Activated CD8-positive, alpha-beta T cell treated with anti-CD3 and anti-CD28 coated beads, Interleukin-2, amount 10 ng/mL, durations not matched to agents 7 days and 5 days (primary cell): ENCODE measurements at regions not wholly inside any gene's neighbourhood (a gene's known extent, or its start where the extent isn't known, plus 50 kb on each side); places are given as distances from the start of the nearest gene placed in this dataset.

Experiments used
- ATAC-seq: fragments of 150-1000 bp; cut with Tn5 transposase; one replicate; pipeline ENCODE4 v1.10.0; 2021; ENCODE audit warnings: moderate library complexity
- CTCF ChIA-PET: fragments of 350-600 bp; sonication (Branson Sonifier 250); formaldehyde crosslinking; loops from one replicate; lab custom pipeline; 2021; ENCODE audit warnings: antibody characterized with exemption; lab: Charles Lee
- POLR2A ChIA-PET: fragments of 350-600 bp; sonication (Branson Sonifier 250); formaldehyde crosslinking; loops from one replicate; lab custom pipeline; 2021; ENCODE audit warnings: antibody characterized with exemption; lab: Charles Lee
- DNase-seq: peaks from one replicate; pipeline ENCODE4 v3.0.0-alpha.2; 2020
- H3K27ac Mint-ChIP-seq: one replicate; pipeline ENCODE4 v1.8.0; 2021; ENCODE audit warnings: mild to moderate bottlenecking, mixed read lengths
- H3K27me3 Mint-ChIP-seq: one replicate; pipeline ENCODE4 v1.8.0; 2021; ENCODE audit warnings: low read depth, mixed read lengths
- H3K36me3 Mint-ChIP-seq: one replicate; pipeline ENCODE4 v1.8.0; 2021; ENCODE audit warnings: low read depth, mixed read lengths
- H3K4me1 Mint-ChIP-seq: one replicate; pipeline ENCODE4 v1.8.0; 2021; ENCODE audit warnings: low read depth, mixed read lengths
- H3K4me3 Mint-ChIP-seq: one replicate; pipeline ENCODE4 v1.8.0; 2021; ENCODE audit warnings: mild to moderate bottlenecking, mixed read lengths
- H3K9me3 Mint-ChIP-seq: one replicate; pipeline ENCODE4 v1.8.0; 2022; ENCODE audit warnings: mixed read lengths; ENCODE audit not compliant: insufficient read depth

DNA sequence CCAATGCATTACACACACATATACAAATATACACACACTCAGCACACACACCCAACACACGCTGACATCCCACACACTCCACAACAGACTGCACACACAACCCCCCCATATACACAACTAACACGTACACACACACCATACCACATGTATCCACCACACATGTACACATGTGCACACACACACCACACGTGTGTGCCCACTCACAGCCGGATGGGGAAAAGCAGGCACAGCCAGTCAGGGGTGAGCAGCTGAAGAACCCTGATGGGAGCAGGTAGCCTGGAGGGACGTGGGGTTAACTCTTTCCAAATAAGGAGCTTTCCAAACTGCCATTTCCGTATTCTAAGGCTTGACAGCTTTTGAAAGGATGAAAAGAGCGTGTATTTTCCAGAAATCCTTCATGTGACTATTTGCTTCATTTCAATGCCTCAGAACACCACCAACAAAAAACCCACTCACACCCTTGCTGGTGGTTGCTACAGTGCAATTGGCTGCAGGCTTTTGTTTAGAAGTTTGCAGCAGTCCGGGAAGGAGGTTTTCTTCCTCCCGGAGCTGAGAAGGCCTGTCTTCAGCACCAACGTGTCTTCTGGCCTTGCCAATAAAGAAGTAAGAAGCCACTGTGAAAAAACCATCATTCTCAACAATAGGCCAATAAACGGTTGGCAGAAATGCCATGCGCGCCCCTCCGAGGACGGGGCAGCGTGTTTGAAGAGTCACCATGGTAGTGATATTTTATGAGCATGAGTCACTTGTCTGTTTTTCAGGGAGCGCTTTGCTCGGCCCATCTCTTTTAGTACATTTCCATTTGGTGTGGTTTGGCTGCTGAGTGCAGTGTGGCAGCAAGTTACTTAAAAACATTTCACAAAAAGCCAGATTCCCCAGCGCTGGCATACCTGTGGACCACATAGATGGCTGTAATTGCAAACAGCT is 131.3 kb upstream of the GMDS start:
- Mint-ChIP-seq H3K4me1 (no peaks in the 10 kb centered on the region), H3K27ac (no peak overlapping the region), H3K27me3 (no peaks in the 10 kb centered on the region), H3K9me3 (no peaks in the 10 kb centered on the region), H3K4me3 (no peak overlapping the region), H3K36me3 (no peaks in the 10 kb centered on the region)
- DNase-seq (no peak), ATAC-seq (no peak)
- ChIA-PET CTCF (no interaction called here), POLR2A (no interaction called here)

GRCh38 chr6:2375443-2375842 is 130.0 kb upstream of the GMDS start:
- ChIA-PET POLR2A (no interaction called here), CTCF (no interaction called here)
- Mint-ChIP-seq H3K27ac (no peak overlapping the region), H3K4me3 (no peak overlapping the region), H3K27me3 (no peaks in the 10 kb centered on the region), H3K4me1 (no peaks in the 10 kb centered on the region), H3K36me3 (no peaks in the 10 kb centered on the region), H3K9me3 (no peaks in the 10 kb centered on the region)
- DNase-seq (no peak), ATAC-seq (no peak)

- POLR2A ChIA-PET, result no interaction called here
- DNase-seq, result no peak
- H3K27me3 Mint-ChIP-seq, result no peaks in the 10 kb centered on the region
- no peak overlapping the region for H3K27ac Mint-ChIP-seq
- CTCF ChIA-PET, result no interaction called here
- H3K36me3 Mint-ChIP-seq, result no peaks in the 10 kb centered on the region
- H3K4me1 Mint-ChIP-seq, result peaks cover 7% of the 10 kb centered on the region
- no peak overlapping the region for H3K4me3 Mint-ChIP-seq
- H3K9me3 Mint-ChIP-seq, result no peaks in the 10 kb centered on the region
- no peak for ATAC-seq
Measured at GRCh38 chr6:2369606-2370005, 124.2 kb upstream of the GMDS start.

DNA sequence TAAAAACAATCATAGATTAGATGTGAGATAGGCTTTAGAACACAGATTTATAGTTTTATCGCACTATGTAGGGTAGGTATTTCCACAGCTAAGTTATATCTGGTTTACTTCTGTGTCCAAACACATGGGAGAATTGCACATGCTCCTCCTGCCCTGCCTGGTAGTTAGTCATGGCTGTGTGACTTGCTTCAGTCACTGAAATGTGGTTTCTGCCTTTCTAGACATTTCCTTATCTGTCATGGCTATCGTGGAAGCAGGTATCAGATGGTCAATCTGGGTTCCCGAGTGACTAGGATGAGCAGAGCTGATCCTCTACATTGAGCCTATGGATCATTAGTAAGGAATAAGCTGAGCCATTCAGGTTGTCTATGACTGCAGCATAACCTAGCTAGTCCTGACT is 117.8 kb upstream of the GMDS start:
- ChIA-PET CTCF (interaction anchor here (1.2 to 1.6 kb wide), 2 partner anchors 9 to 154 kb away, joined by 3 to 8 read pairs; no protein-coding TSS in a partner anchor), POLR2A (no interaction called here)
- H3K9me3 Mint-ChIP-seq, result no peaks in the 10 kb centered on the region
- H3K36me3 Mint-ChIP-seq, result no peaks in the 10 kb centered on the region
- no peak overlapping the region for H3K27ac Mint-ChIP-seq
- ATAC-seq, result no peak
- no peaks in the 10 kb centered on the region for H3K4me1 Mint-ChIP-seq
- H3K4me3 Mint-ChIP-seq, result no peak overlapping the region
- no peaks in the 10 kb centered on the region for H3K27me3 Mint-ChIP-seq
- no peak for DNase-seq

GRCh38 chr6:2361195-2361594 is 115.8 kb upstream of the GMDS start:
- H3K27ac Mint-ChIP-seq, result no peak overlapping the region
- no peaks in the 10 kb centered on the region for H3K9me3 Mint-ChIP-seq
- no peaks in the 10 kb centered on the region for H3K4me1 Mint-ChIP-seq
- ATAC-seq (no peak), DNase-seq (no peak)
- ChIA-PET CTCF (interaction anchor here (0.9 kb wide), 1 partner anchor 274 kb away, joined by 3 read pairs; no protein-coding TSS in a partner anchor), POLR2A (no interaction called here)
- H3K4me3 Mint-ChIP-seq, result no peak overlapping the region
- H3K36me3 Mint-ChIP-seq, result no peaks in the 10 kb centered on the region
- no peaks in the 10 kb centered on the region for H3K27me3 Mint-ChIP-seq

- Mint-ChIP-seq H3K4me3 (no peak overlapping the region), H3K9me3 (no peaks in the 10 kb centered on the region), H3K4me1 (no peaks in the 10 kb centered on the region), H3K27ac (no peak overlapping the region), H3K36me3 (no peaks in the 10 kb centered on the region), H3K27me3 (no peaks in the 10 kb centered on the region)
- POLR2A ChIA-PET, result no interaction called here
- no peak for ATAC-seq
- CTCF ChIA-PET, result interaction anchor here (0.9 kb wide), 1 partner anchor 274 kb away, joined by 3 read pairs; no protein-coding TSS in a partner anchor
- DNase-seq, result no peak
Measured at GRCh38 chr6:2360716-2361115, 115.3 kb upstream of the GMDS start.

GRCh38 chr6:2360126-2360525 is 114.7 kb upstream of the GMDS start:
- Mint-ChIP-seq H3K27ac (no peak overlapping the region), H3K4me3 (no peak overlapping the region), H3K36me3 (no peaks in the 10 kb centered on the region), H3K27me3 (no peaks in the 10 kb centered on the region), H3K4me1 (no peaks in the 10 kb centered on the region), H3K9me3 (no peaks in the 10 kb centered on the region)
- ChIA-PET POLR2A (no interaction called here), CTCF (interaction anchor here (0.9 to 1.3 kb wide), 3 partner anchors 151 to 275 kb away, joined by 3 to 5 read pairs (median 3); no protein-coding TSS in a partner anchor)
- ATAC-seq (no peak), DNase-seq (no peak)

- Mint-ChIP-seq H3K9me3 (no peaks in the 10 kb centered on the region), H3K4me1 (no peaks in the 10 kb centered on the region), H3K36me3 (no peaks in the 10 kb centered on the region), H3K27me3 (no peaks in the 10 kb centered on the region), H3K27ac (no peak overlapping the region), H3K4me3 (no peak overlapping the region)
- CTCF ChIA-PET, result interaction anchor here (1.8 to 2.4 kb wide), 4 partner anchors 9 to 146 kb away, joined by 4 to 51 read pairs (median 7); no protein-coding TSS in a partner anchor
- DNase-seq (no peak), ATAC-seq (no peak)
- POLR2A ChIA-PET, result no interaction called here
Measured at GRCh38 chr6:2355150-2355549, 109.7 kb upstream of the GMDS start.

DNA sequence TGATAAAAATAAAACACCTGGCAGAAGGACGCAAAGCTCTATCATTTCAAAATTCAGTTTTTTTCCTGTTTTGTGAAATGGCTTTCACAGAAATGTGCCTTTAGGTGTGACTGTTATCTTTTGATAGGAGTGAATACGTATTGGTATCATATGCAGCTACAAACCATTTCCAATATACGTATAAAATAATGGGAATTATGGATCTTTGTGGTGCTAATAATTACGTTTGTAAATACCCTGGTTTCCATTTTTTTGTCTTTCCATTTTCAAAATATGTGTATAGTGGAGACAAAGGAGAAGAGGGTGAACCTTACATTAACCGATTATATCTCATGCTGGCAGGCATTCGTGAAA is 108.7 kb upstream of the GMDS start:
- Mint-ChIP-seq H3K4me3 (no peak overlapping the region), H3K27ac (no peak overlapping the region), H3K9me3 (no peaks in the 10 kb centered on the region), H3K36me3 (no peaks in the 10 kb centered on the region), H3K27me3 (no peaks in the 10 kb centered on the region), H3K4me1 (no peaks in the 10 kb centered on the region)
- no peak for ATAC-seq
- DNase-seq, result no peak
- POLR2A ChIA-PET, result no interaction called here
- CTCF ChIA-PET, result interaction anchor here (0.7 to 2.4 kb wide), 21 partner anchors 10 to 758 kb away, joined by 3 to 51 read pairs (median 5); no protein-coding TSS in a partner anchor

- Mint-ChIP-seq H3K4me3 (no peak overlapping the region), H3K27ac (no peak overlapping the region), H3K9me3 (no peaks in the 10 kb centered on the region), H3K27me3 (no peaks in the 10 kb centered on the region), H3K4me1 (no peaks in the 10 kb centered on the region), H3K36me3 (no peaks in the 10 kb centered on the region)
- CTCF ChIA-PET, result interaction anchor here (0.7 to 2.4 kb wide), 22 partner anchors 10 to 757 kb away, joined by 3 to 51 read pairs (median 4); no protein-coding TSS in a partner anchor
- POLR2A ChIA-PET, result no interaction called here
- peak; percentile 68 for DNase-seq
- no peak for ATAC-seq
Measured at GRCh38 chr6:2353412-2354137, 108.2 kb upstream of the GMDS start.

DNA sequence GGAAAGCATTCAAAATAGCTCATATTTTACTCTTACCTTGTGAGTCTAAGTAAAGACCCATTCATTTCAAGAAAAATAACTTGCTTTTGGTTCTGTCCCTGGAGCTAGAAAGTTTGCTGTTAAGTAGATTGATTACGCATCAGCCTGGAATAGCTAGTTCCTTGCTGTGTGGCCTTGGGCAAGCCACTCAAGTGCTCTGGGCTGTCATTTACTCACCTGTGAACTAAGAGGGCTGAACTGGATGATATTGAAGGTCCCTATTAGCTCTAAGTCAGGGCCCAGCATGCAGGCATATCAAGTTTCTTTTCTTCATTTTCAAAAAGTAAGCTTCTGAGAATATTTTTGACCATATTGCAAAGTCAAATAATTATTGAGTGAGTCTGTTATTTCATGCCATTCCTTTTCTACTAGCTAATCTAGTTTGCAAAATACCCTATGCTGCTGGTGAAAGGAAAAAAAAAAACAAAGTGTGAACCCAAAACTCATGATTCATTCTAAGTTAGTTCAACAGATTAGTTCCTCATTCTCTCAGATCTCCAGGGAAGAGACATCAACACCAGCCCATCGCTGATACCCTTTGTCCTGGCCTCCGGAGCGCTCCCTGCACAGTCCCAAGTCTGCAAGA is 106.5 kb upstream of the GMDS start:
- Mint-ChIP-seq H3K9me3 (no peaks in the 10 kb centered on the region), H3K4me3 (no peak overlapping the region), H3K36me3 (no peaks in the 10 kb centered on the region), H3K27me3 (no peaks in the 10 kb centered on the region), H3K4me1 (no peaks in the 10 kb centered on the region), H3K27ac (no peak overlapping the region)
- ChIA-PET POLR2A (interaction anchor here (1.2 kb wide), 1 partner anchor 142 kb away, joined by 3 read pairs; no protein-coding TSS in a partner anchor), CTCF (interaction anchor here (0.9 to 1.9 kb wide), 6 partner anchors 97 to 755 kb away, joined by 3 to 12 read pairs (median 3); no protein-coding TSS in a partner anchor)
- DNase-seq, result no peak
- no peak for ATAC-seq
